ENCODE measurements at regions not wholly inside any gene's neighbourhood (a gene's known extent, or its start where the extent isn't known, plus 50 kb on each side); places are given as distances from the start of the nearest gene placed in this dataset.
"Not testable (repeated sequence)": the region's sequence is repeated elsewhere in the genome, so short reads cannot be mapped to it uniquely, and the experiment has no call there.

- TF ChIP-seq POLR2A (IDR thresholded peaks at IDR 0.05), result no peak
- no peak for TF ChIP-seq CTCF (IDR thresholded peaks at IDR 0.05)
- Histone ChIP-seq H3K36me3 (replicated peaks in 1 of 2) (no peaks in the 10 kb centered on the region), H3K4me1 (replicated peaks in 1 of 2) (no peaks in the 10 kb centered on the region), H3K4me3 (no peak overlapping the region), H3K27ac (no peak overlapping the region), H3K9me3 (replicated peaks in 1 of 3) (no peaks in the 10 kb centered on the region), H3K27me3 (peaks cover 41% of the 10 kb centered on the region)
- intact Hi-C loops (cut with DNase I), result loop anchor here (10.0 kb wide), 2 partner anchors 332 to 902 kb away; partner anchors contain the start of gene OR2H2 (in 1 of the 2)
- WGBS, 4 donors, result 31 to 53% (median 45%) methylated on average over 3 of the region's 3 CpGs
- DNase-seq, result no peak
These were observed 156.9 kb downstream of the GPX5 start for GRCh38 chr6:28682542-28682941.

- 61 to 73% (median 70%) methylated on average over 16 of the region's 16 CpGs for WGBS, 4 donors
- not testable (repeated sequence) for H3K4me3 ChIP-seq; DNase-seq; H3K27ac ChIP-seq; H3K36me3 ChIP-seq (replicated peaks in 1 of 2); H3K9me3 ChIP-seq (replicated peaks in 1 of 3); H3K4me1 ChIP-seq (replicated peaks in 1 of 2)
- intact Hi-C loops (cut with DNase I), result loop anchor here (10.0 kb wide), 2 partner anchors 332 to 902 kb away; partner anchors contain the start of gene OR2H2 (in 1 of the 2)
- H3K27me3 ChIP-seq, result peaks cover 37% of the 10 kb centered on the region
These were observed 157.4 kb downstream of the GPX5 start for GRCh38 chr6:28682956-28683685.

- H3K4me3 ChIP-seq, result no peak overlapping the region
- DNase-seq, result peak in 5 of 7 donors; percentile 11 to 35 (median 32)
- no peak overlapping the region for H3K27ac ChIP-seq
- no peaks in the 10 kb centered on the region for H3K4me1 ChIP-seq (replicated peaks in 1 of 2)
- no peaks in the 10 kb centered on the region for H3K36me3 ChIP-seq (replicated peaks in 1 of 2)
- 33 to 39% (median 37%) methylated on average over 9 of the region's 9 CpGs for WGBS, 4 donors
- TF ChIP-seq POLR2A (IDR thresholded peaks at IDR 0.05) (no peak), CTCF (IDR thresholded peaks at IDR 0.05) (peak; percentile 43 to 67 (median 58))
- H3K9me3 ChIP-seq (replicated peaks in 1 of 3), result no peaks in the 10 kb centered on the region
- intact Hi-C loops (cut with DNase I), result loop anchor here (10.0 kb wide), 2 partner anchors 331 to 901 kb away; partner anchors contain the start of gene OR2H2 (in 1 of the 2)
- H3K27me3 ChIP-seq, result peaks cover 37% of the 10 kb centered on the region
These were observed 158.4 kb downstream of the GPX5 start for GRCh38 chr6:28683945-28684538.

GRCh38 chr6:28685960-28686359 lies 160.3 kb downstream of the GPX5 start:
- H3K4me1 ChIP-seq (replicated peaks in 1 of 2); H3K27ac ChIP-seq; H3K36me3 ChIP-seq (replicated peaks in 1 of 2); DNase-seq; H3K4me3 ChIP-seq; H3K9me3 ChIP-seq (replicated peaks in 1 of 3): not testable (repeated sequence)
- peaks cover 32% of the 10 kb centered on the region for H3K27me3 ChIP-seq
- 12 to 22% (median 17%) methylated on average over 3 of the region's 3 CpGs for WGBS, 4 donors
- intact Hi-C loops (cut with DNase I), result loop anchor here (2.0 to 10.0 kb wide), 4 partner anchors 151 to 899 kb away; partner anchors contain the start of gene OR2H2 (in 1 of the 2)

GRCh38 chr6:28686446-28687027 lies 160.9 kb downstream of the GPX5 start:
- not testable (repeated sequence) for H3K4me3 ChIP-seq; H3K27ac ChIP-seq; H3K4me1 ChIP-seq (replicated peaks in 1 of 2); H3K9me3 ChIP-seq (replicated peaks in 1 of 3); H3K36me3 ChIP-seq (replicated peaks in 1 of 2)
- peak; percentile 34 to 67 (median 54) for DNase-seq
- WGBS, 4 donors, result 3 to 5% (median 4%) methylated on average over 11 of the region's 11 CpGs
- H3K27me3 ChIP-seq, result peaks cover 27% of the 10 kb centered on the region
- TF ChIP-seq CTCF (IDR thresholded peaks at IDR 0.05), result peak; percentile 61 to 84 (median 76)
- intact Hi-C loops (cut with DNase I), result loop anchor here (2.0 to 10.0 kb wide), 4 partner anchors 151 to 898 kb away; partner anchors contain the start of gene OR2H2 (in 1 of the 2)

GRCh38 chr6:28687309-28687981 lies 161.8 kb downstream of the GPX5 start:
- H3K36me3 ChIP-seq (replicated peaks in 1 of 2); H3K4me1 ChIP-seq (replicated peaks in 1 of 2); H3K9me3 ChIP-seq (replicated peaks in 1 of 3); DNase-seq; H3K4me3 ChIP-seq; H3K27ac ChIP-seq: not testable (repeated sequence)
- intact Hi-C loops (cut with DNase I), result loop anchor here (2.0 to 10.0 kb wide), 4 partner anchors 150 to 897 kb away; partner anchors contain the start of gene OR2H2 (in 1 of the 2)
- peaks cover 18% of the 10 kb centered on the region for H3K27me3 ChIP-seq
- 51 to 76% (median 56%) methylated on average over 5 to 7 of the region's 7 CpGs for WGBS, 4 donors

GRCh38 chr6:28691991-28692390 lies 166.3 kb downstream of the GPX5 start:
- WGBS, 4 donors, result 31 to 38% (median 34%) methylated on average over 4 of the region's 4 CpGs
- H3K27ac ChIP-seq; H3K9me3 ChIP-seq (replicated peaks in 1 of 3); H3K36me3 ChIP-seq (replicated peaks in 1 of 2); intact Hi-C loops (cut with DNase I); DNase-seq; H3K4me3 ChIP-seq; H3K4me1 ChIP-seq (replicated peaks in 1 of 2): not testable (repeated sequence)
- H3K27me3 ChIP-seq, result peaks cover 33% of the 10 kb centered on the region

Data from adrenal gland (tissue), 9 donors.